ENCODE measurements at regions not wholly inside any gene's neighbourhood (a gene's known extent, or its start where the extent isn't known, plus 50 kb on each side); places are given as distances from the start of the nearest gene placed in this dataset.

DNA sequence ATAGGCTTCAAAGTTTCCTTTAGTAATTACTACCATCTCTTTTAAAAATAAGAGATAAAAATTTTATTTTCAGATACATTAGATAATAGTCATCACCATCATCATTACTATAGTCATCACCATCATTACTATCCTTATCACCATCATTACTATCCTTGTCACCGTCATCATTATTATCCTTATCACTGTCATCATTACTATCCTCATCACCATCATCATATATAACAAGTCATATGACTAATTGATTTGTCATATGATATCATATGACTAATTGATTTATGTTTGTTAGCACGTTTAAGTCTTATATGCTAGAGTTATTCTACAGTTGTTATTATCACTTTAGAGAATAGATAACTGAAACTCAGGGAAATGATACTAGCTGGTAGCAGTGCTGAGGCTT lies 382.1 kb upstream of the CDH18 start:
- Histone ChIP-seq H3K9ac (ENCODE audit: low read length) (no peak overlapping the region), H3K36me3 (ENCODE audit: low read depth, low read length) (no peaks in the 10 kb centered on the region), H3F3A (ENCODE audit: low read length, unreplicated experiment) (no peaks in the 10 kb centered on the region), H3K9me3 (ENCODE audit: low read length) (no peaks in the 10 kb centered on the region), H3K4me2 (ENCODE audit: low read length) (no peak overlapping the region), H2AFZ (ENCODE audit: low read length) (no peak overlapping the region), H3K9me2 (replicated peaks; ENCODE audit: low read length) (no peaks in the 10 kb centered on the region), H3K27ac (ENCODE audit: low read length) (no peak overlapping the region), H3K4me3 (ENCODE audit: low read length) (no peak overlapping the region), H3K79me2 (ENCODE audit: low read length) (no peaks in the 10 kb centered on the region), H3K27me3 (ENCODE audit: low read length) (no peaks in the 10 kb centered on the region), H4K20me1 (ENCODE audit: low read length) (no peaks in the 10 kb centered on the region), H3K4me1 (ENCODE audit: insufficient read depth, low read length) (peaks cover 9% of the 10 kb centered on the region; the same call in 1 of the 2 replicates)
- CTCF ChIA-PET, result no interaction called here
- POLR2A ChIA-PET (ENCODE audit: unreplicated experiment), result no interaction called here
- TF ChIP-seq, protein P1, sequence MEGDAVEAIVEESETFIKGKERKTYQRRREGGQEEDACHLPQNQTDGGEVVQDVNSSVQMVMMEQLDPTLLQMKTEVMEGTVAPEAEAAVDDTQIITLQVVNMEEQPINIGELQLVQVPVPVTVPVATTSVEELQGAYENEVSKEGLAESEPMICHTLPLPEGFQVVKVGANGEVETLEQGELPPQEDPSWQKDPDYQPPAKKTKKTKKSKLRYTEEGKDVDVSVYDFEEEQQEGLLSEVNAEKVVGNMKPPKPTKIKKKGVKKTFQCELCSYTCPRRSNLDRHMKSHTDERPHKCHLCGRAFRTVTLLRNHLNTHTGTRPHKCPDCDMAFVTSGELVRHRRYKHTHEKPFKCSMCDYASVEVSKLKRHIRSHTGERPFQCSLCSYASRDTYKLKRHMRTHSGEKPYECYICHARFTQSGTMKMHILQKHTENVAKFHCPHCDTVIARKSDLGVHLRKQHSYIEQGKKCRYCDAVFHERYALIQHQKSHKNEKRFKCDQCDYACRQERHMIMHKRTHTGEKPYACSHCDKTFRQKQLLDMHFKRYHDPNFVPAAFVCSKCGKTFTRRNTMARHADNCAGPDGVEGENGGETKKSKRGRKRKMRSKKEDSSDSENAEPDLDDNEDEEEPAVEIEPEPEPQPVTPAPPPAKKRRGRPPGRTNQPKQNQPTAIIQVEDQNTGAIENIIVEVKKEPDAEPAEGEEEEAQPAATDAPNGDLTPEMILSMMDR (conservative IDR thresholded peaks at IDR 0.05; ENCODE audit: low read depth, low read length), result no peak
- TF ChIP-seq EZH2 (IDR thresholded peaks at IDR 0.05; ENCODE audit: low read length, unreplicated experiment), result no peak
- TF ChIP-seq EZH2phosphoT487 (IDR thresholded peaks at IDR 0.05; ENCODE audit: borderline replicate concordance, low read length), result no peak
- intact Hi-C loops (cut with micrococcal nuclease), result no loop called here
- ATAC-seq, result no peak
- BruUV-seq (replicated peaks), result no TSS peak
- no peak for DNase-seq

DNA sequence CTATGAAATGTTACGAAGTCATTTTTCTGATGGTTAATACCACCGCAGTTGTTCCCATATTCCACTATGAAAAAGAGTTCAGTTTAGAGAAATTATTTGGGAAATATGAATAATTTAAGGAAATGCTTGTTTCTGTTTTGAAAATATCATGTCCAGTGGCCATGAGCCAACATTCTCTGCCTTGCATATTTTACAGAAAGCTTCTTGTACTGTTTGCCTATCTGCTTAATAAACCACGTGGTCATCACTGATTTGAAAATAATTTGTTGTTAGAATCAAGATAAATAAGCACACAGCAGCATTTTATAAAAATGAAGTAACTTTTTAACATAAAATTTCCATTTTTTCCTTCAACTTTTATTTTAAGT lies 381.5 kb upstream of the CDH18 start:
- POLR2A ChIA-PET (ENCODE audit: unreplicated experiment), result no interaction called here
- no peaks in the 10 kb centered on the region for H3K27me3 ChIP-seq (ENCODE audit: low read length)
- no peak for ATAC-seq
- no peak overlapping the region for H3K9ac ChIP-seq (ENCODE audit: low read length)
- H4K20me1 ChIP-seq (ENCODE audit: low read length), result no peaks in the 10 kb centered on the region
- intact Hi-C loops (cut with micrococcal nuclease), result no loop called here
- TF ChIP-seq EZH2phosphoT487 (IDR thresholded peaks at IDR 0.05; ENCODE audit: borderline replicate concordance, low read length), result no peak
- no TSS peak for BruUV-seq (replicated peaks)
- H3K4me2 ChIP-seq (ENCODE audit: low read length), result no peak overlapping the region
- no peaks in the 10 kb centered on the region for H3K9me2 ChIP-seq (replicated peaks; ENCODE audit: low read length)
- H3K4me1 ChIP-seq (ENCODE audit: insufficient read depth, low read length), result peaks cover 9% of the 10 kb centered on the region; the same call in 1 of the 2 replicates
- H3K36me3 ChIP-seq (ENCODE audit: low read depth, low read length), result no peaks in the 10 kb centered on the region
- H3K4me3 ChIP-seq (ENCODE audit: low read length), result no peak overlapping the region
- DNase-seq, result no peak
- no peaks in the 10 kb centered on the region for H3K79me2 ChIP-seq (ENCODE audit: low read length)
- no peaks in the 10 kb centered on the region for H3F3A ChIP-seq (ENCODE audit: low read length, unreplicated experiment)
- no peak overlapping the region for H2AFZ ChIP-seq (ENCODE audit: low read length)
- H3K27ac ChIP-seq (ENCODE audit: low read length), result no peak overlapping the region
- CTCF ChIA-PET, result no interaction called here
- no peaks in the 10 kb centered on the region for H3K9me3 ChIP-seq (ENCODE audit: low read length)

DNA sequence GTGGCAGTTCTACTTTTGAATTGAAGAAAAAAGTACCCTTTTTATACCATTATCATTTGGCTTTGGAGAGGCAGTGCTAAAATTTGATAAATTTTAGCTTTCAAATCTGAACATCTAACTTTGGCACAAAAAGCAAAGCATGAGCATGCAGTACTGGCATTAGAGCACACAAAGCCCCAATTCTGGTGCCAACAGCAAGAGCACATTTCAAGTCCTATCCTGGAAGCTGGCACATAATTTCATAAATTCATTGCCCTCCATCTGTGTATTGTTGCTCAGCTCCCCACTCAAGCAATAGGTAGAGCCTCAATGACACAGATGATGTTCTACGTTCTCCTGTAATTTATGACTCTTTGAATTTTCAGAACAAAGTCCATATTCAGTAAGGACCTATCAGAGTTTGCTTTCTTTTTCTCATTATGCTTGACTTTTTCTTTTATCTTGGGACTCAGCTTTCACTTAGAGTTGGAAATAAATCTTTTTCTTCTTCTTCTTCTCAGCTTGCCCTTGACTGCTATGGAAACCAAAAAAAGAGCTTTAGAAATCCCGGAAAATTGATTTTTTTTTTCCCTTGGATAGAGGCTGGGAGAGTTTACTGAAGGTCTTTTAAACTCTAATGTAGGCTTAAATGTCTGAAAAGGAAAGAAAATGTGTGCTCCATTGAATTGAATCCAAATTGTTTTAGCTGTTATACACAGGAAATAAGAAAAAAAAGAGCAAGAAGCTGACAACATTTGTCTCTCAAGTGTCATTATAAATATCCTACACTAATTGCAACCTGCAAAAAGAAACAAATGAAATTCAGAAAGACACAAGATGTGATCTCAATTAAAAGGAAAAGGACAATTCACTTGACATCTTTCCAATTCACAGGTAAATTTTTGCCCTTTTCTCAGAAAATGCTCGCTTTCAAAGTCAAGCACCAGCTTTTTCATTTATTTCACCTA lies 380.8 kb upstream of the CDH18 start:
- no peaks in the 10 kb centered on the region for H3K27me3 ChIP-seq (ENCODE audit: low read length)
- POLR2A ChIA-PET (ENCODE audit: unreplicated experiment), result no interaction called here
- H3K9me2 ChIP-seq (replicated peaks; ENCODE audit: low read length), result no peaks in the 10 kb centered on the region
- no peak overlapping the region for H3K4me3 ChIP-seq (ENCODE audit: low read length)
- no peaks in the 10 kb centered on the region for H3K9me3 ChIP-seq (ENCODE audit: low read length)
- BruUV-seq (replicated peaks), result no TSS peak
- no peaks in the 10 kb centered on the region for H4K20me1 ChIP-seq (ENCODE audit: low read length)
- H3F3A ChIP-seq (ENCODE audit: low read length, unreplicated experiment), result no peaks in the 10 kb centered on the region
- no peaks in the 10 kb centered on the region for H3K36me3 ChIP-seq (ENCODE audit: low read depth, low read length)
- intact Hi-C loops (cut with micrococcal nuclease), result no loop called here
- ATAC-seq, result no peak
- CTCF ChIA-PET, result no interaction called here
- H3K9ac ChIP-seq (ENCODE audit: low read length), result no peak overlapping the region
- no peak overlapping the region for H3K4me2 ChIP-seq (ENCODE audit: low read length)
- TF ChIP-seq, protein P1 (conservative IDR thresholded peaks at IDR 0.05; ENCODE audit: low read depth, low read length), result no peak
- TF ChIP-seq EZH2phosphoT487 (IDR thresholded peaks at IDR 0.05; ENCODE audit: borderline replicate concordance, low read length) (no peak), EZH2 (IDR thresholded peaks at IDR 0.05; ENCODE audit: low read length, unreplicated experiment) (no peak)
- H3K27ac ChIP-seq (ENCODE audit: low read length), result no peak overlapping the region
- H3K4me1 ChIP-seq (ENCODE audit: insufficient read depth, low read length), result peaks cover 9% of the 10 kb centered on the region; the same call in 1 of the 2 replicates
- no peak overlapping the region for H2AFZ ChIP-seq (ENCODE audit: low read length)
- H3K79me2 ChIP-seq (ENCODE audit: low read length), result no peaks in the 10 kb centered on the region
- DNase-seq, result no peak
